RCC 7860 (cell line): ENCODE measurements at regions not wholly inside any gene's neighbourhood (a gene's known extent, or its start where the extent isn't known, plus 50 kb on each side); places are given as distances from the start of the nearest gene placed in this dataset.

ENCODE experiments used
- DNase-seq: peaks from one replicate; pipeline ENCODE4 v3.0.0-alpha.2; 2015; ENCODE audit warnings: low spot score
- FAIRE-seq: peaks from 2 replicates; lab custom pipeline; 2012; peaks lifted over from hg19 to GRCh38; lab: Jason Lieb, UNC

GRCh38 chr17:63325808-63326207 is 120.3 kb downstream of the CYB561 start:
- DNase-seq (no peak), FAIRE-seq (no peak)

DNA sequence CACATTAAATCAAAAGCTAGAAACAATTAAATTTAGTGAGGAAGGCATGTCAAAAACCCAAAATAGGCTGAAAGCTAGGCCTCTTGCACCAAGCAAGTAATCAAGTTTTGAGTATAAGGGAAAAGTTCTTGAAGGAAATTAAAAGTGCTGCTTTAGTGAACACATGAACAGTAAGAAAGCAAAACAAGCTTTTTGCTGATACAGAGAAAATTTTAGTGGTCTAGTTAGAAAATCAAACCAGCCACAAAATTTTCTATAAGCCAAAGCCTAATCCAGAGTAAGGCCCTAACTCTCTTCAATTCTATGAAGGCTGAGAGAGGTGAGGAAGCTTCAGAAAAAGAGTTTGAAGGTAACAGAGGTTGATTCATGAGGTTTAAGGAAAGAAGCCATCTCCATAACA is 116.2 kb downstream of the CYB561 start:
- FAIRE-seq (no peak), DNase-seq (no peak)

DNA sequence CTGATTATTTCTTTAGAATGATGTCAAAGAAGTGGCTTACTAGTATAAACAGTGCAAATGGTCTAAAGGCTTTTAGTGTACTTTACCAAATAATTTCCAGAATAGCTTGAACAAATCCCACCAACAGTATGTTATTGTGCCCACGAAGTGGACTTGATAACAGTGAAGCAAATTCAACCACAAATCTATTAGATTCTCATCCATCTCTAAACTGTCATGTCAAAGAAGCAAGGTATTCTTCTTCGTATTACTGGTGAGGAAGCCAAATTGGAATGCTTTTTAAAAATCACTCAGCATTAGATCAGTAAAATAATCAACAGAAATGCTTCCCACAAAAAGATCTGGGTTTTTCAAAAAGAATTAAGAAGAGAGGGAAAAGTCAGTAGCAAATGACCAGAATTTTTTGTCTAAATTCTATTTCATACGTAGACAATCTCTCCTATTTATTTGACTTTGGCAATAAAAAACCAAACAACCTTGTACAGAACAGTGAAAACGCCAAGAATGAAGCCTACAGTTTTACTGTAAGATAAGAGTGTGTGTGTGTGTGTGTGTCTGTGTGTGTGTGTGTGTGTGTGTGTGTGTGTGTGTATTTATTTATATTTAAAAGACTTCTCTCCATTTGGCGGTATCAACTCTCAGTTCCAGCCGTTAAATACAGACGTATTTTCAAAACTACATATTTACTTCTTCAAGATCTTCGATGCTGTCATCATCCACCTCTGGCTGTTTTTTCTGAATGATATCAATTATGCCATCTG is 114.6 kb downstream of the CYB561 start:
- no peak for FAIRE-seq

GRCh38 chr17:63332286-63332685 is 113.8 kb downstream of the CYB561 start:
- FAIRE-seq = no peak
- DNase-seq = no peak

More for the DNA sequence above, 114.6 kb downstream of the CYB561 start:
- DNase-seq = no peak

DNA sequence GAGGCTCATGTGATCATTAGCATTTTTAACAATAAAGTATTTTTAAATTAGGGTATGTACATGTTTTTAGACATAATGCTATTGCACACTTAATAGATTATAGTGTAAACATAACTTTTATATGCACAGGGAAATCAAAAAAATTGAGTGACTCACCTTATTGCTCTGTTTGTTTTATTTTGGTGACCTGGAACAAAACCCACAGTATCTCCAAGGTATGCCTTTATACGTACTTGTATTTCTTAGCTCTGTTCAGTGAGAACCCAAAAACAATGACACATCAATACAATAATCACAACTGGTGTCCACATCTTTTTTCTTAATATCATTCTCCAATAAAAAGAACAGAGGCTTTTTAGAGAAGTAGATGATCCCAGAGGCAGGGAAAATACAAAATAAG is 112.2 kb downstream of the CYB561 start:
- no peak for DNase-seq
- no peak for FAIRE-seq

DNA sequence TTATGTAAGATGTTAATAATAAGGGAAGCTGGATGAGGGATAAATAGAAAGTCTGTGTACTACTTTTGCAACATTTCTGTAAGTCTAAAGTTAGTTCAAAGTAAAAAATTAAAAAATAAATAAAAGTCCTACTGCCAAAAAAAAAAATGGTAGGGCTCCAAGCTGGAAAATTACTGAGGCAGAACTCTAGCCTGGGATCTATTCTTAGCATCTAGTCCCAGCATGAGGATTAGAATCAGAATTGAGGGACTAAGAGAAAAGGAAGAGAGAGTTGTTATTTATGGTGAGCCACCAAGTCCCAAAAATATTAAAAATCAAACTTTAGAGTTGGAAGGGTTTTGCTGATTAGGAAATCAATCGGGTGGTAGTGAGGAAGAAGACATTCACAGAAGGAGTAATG is 110.3 kb downstream of the CYB561 start:
- no peak for FAIRE-seq
- DNase-seq = no peak

GRCh38 chr17:63337579-63337978 is 108.5 kb downstream of the CYB561 start:
- DNase-seq (no peak), FAIRE-seq (no peak)

- FAIRE-seq = no peak
- no peak for DNase-seq
Measured at GRCh38 chr17:63338272-63338671, 107.8 kb downstream of the CYB561 start.

GRCh38 chr17:63341276-63341675 is 104.8 kb downstream of the CYB561 start:
- DNase-seq (no peak), FAIRE-seq (no peak)

GRCh38 chr17:63344383-63344782 is 101.7 kb downstream of the CYB561 start:
- no peak for DNase-seq
- no peak for FAIRE-seq

GRCh38 chr17:63345611-63346010 is 100.5 kb downstream of the CYB561 start:
- no peak for DNase-seq
- no peak for FAIRE-seq

DNA sequence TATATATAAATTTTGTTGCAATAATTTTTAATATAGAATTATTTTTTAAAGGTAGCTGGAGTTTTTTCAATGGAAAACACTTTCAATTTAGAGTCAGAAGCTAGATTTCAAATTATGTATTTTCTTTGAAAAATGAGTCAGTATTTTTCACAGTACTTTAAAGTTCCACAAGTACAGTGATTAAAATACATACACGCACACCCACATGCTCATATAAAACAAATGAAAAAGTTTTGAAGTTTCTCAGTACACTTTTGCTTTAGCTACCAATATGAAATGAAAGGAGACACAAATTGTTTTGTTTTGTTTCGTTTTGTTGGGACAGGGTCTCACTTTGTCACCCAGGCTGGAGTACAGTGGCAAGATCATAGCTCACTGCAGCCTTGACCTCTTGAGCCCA is 98.6 kb downstream of the CYB561 start:
- FAIRE-seq = no peak

GRCh38 chr17:63349478-63350000 is 96.6 kb downstream of the CYB561 start:
- FAIRE-seq = no peak
- DNase-seq = no peak

More for the DNA sequence above, 98.6 kb downstream of the CYB561 start:
- no peak for DNase-seq

- no peak for FAIRE-seq
- DNase-seq = no peak
Measured at GRCh38 chr17:63350364-63350763, 95.7 kb downstream of the CYB561 start.

GRCh38 chr17:63354256-63354655 is 91.8 kb downstream of the CYB561 start:
- FAIRE-seq (no peak), DNase-seq (no peak)

- DNase-seq = peak; percentile 25
- no peak for FAIRE-seq
Measured at GRCh38 chr17:63356337-63356757, 89.8 kb downstream of the CYB561 start.

DNA sequence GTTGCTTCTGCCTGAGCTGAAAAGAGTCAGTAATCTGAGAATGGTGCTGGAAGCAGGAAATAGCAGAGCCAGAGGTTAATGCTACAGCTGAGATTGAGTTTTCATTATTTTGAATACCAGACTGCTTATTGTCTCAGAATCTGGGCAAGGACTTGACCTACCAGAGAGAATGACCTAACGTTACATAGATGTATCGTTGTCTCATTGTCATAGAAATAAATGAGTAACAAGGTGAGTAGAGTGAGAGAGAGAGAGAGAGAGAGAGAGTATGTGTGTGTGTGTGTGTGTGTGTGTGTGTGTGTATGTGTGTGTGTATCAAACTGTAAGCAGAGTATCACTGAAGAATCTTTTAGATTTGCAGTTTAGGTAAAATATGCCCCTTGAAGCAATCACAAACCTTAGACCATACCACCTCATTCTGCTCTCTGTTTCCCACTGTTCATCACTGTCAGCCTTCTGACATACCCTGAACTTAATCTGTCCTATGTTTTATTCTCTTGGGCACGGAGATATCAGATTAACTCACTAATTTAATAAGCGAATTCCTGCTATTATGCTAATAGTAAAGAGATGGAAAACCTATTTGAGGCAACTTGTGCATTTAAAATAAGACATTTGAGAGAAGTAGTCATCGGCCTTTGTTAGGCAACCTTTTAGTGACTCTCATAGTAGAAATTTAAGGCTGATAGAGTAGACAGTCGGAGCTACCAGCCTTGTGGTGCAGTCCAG is 87.8 kb downstream of the CYB561 start:
- DNase-seq = peak; percentile 71
- FAIRE-seq = no peak

DNA sequence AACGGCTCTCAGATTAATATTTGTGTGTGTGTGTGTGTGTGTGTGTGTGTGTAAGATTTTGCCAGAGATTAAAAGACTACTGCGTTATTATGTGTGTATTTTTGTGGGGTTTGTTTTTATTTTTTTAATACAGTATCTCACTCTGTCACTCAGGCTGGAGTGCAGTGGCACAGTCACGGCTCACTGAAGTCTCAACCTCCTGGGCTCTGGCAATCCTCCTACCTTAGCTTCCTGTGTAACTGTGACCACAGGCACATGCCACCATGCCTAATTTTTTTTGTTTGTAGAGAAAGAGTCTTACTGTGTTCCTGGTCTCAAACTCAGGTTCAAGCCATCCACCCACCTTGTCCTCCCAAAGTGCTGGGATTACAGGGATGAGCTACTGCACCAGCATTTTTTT is 87.2 kb downstream of the CYB561 start:
- DNase-seq = no peak
- FAIRE-seq = no peak

- no peak for DNase-seq
Measured at GRCh38 chr17:63361182-63361581, 84.9 kb downstream of the CYB561 start.

DNA sequence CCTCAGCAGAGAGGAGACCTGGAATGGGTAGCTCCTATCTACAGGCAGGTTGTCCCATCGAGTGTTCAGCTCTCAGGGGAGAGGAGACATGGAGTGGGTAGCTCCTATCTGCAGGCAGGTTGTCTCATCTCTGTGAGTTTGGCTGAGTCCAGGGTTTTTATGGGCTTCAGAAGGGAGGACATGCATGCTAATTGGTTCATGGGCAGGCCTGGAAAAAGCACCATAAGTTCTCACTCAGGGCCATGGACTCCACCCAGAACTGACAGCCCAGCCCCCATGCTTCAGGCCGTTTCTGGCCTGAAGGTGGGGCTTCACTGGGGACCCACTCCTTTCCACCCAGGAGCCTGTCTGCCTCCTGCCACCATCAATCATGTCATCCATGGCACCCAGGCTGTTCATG is 84.0 kb downstream of the CYB561 start:
- FAIRE-seq (no peak), DNase-seq (no peak)

More at GRCh38 chr17:63361182-63361581, 84.9 kb downstream of the CYB561 start:
- FAIRE-seq = no peak

GRCh38 chr17:63364387-63364786 is 81.7 kb downstream of the CYB561 start:
- FAIRE-seq = no peak

GRCh38 chr17:63364944-63365343 is 81.2 kb downstream of the CYB561 start:
- FAIRE-seq (no peak), DNase-seq (no peak)

More at GRCh38 chr17:63364387-63364786, 81.7 kb downstream of the CYB561 start:
- DNase-seq = no peak
